Gastrocnemius medialis (tissue), 4 donors: ENCODE measurements at regions not wholly inside any gene's neighbourhood (a gene's known extent, or its start where the extent isn't known, plus 50 kb on each side); places are given as distances from the start of the nearest gene placed in this dataset.

Source experiments
- POLR2A ChIP-seq, 2 donors: fragments of 450-650 bp; IDR thresholded peaks; one replicate each; pipeline ENCODE4 v1.6.1; 2017; ENCODE audit warnings: antibody characterized with exemption in 2 of 2, mild to moderate bottlenecking in 2 of 2, moderate library complexity in 2 of 2
- TF ChIP-seq, protein P1 (sequence below), 5 experiments: fragments of 450-650 bp in 3 of 5; fragments of 200-600 bp in 2 of 5; sonication (generic) in 2 of 5; IDR thresholded peaks in 4 of 5; conservative IDR thresholded peaks in 1 of 5; 1 replicate in 4 of 5; 2 replicates in 1 of 5; pipeline ENCODE4 v1.5.1; 2016 to 2019; ENCODE audit warnings: antibody characterized with exemption in 5 of 5, mild to moderate bottlenecking in 3 of 5, moderate library complexity in 3 of 5

DNA sequence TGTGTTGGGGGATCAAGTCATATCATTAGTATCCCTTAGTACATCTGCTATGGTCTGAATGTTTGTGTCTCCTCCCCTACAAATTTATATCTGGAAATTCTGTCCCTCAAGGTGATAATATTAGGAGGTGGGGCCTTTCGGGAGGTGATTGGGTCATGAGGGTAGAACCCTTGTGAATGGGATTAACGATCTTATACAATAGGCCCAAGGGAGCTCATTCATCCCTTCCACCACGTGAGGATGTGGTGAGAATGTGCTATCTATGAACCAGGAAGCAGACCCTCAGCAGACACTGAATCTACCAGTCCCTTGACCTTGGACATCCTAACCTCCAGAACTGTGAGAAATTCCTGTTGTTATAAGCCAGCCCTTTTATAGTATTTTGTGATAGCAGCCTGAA lies 110.7 kb downstream of the PTCSC3 start:
- TF ChIP-seq, protein P1, sequence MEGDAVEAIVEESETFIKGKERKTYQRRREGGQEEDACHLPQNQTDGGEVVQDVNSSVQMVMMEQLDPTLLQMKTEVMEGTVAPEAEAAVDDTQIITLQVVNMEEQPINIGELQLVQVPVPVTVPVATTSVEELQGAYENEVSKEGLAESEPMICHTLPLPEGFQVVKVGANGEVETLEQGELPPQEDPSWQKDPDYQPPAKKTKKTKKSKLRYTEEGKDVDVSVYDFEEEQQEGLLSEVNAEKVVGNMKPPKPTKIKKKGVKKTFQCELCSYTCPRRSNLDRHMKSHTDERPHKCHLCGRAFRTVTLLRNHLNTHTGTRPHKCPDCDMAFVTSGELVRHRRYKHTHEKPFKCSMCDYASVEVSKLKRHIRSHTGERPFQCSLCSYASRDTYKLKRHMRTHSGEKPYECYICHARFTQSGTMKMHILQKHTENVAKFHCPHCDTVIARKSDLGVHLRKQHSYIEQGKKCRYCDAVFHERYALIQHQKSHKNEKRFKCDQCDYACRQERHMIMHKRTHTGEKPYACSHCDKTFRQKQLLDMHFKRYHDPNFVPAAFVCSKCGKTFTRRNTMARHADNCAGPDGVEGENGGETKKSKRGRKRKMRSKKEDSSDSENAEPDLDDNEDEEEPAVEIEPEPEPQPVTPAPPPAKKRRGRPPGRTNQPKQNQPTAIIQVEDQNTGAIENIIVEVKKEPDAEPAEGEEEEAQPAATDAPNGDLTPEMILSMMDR (IDR thresholded peaks at IDR 0.05 in 4 of 5, conservative IDR thresholded peaks at IDR 0.05 in 1 of 5), result no peak
- TF ChIP-seq POLR2A (IDR thresholded peaks at IDR 0.05), result no peak
